ENCODE measurements at regions not wholly inside any gene's neighbourhood (a gene's known extent, or its start where the extent isn't known, plus 50 kb on each side); places are given as distances from the start of the nearest gene placed in this dataset.

DNA sequence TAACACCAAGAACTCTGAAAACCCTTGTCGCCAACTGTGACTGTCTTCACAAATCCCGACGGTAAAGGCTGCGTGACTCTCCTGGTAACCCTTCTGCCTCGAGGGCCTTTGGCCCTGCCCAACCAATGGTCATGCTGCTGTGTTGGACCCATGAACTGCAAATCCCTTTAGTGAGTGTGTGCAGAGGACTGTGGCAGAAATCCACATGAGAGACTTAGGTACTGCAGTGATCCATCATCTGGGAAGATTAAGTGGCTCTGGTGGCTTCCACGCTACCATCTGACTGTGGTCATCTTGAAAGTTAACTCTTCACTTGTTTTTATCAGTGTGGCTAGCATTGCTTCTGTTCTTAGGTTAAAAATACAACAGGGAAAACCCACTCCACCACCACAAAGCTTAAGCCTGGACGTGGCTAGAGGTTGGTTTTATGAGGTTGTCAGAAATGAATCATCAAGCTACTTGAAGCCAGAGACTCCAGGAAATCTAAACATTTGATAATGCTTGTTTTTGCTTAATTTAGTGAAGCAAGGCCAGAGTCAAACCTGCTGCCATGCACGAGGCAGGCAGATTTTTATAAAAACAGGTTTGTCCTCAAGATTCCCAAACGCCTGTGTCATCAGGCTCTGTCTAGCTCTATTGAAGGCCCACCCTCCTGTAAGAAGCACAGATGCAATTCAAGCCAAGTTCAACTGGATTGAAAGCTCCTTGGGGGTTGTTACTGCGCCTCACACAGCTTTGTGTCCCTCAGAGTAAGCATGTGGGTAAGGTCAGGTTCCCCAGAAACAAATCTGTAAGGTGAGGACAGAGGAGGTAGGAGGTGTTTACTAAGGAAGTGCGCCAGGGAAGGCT lies 52.7 kb upstream of the ERCC6L2 start:
- peak; percentile 5 to 42 for DNase-seq (ENCODE audit: extremely low read depth in 1 of 2, low read depth in 1 of 2)

DNA sequence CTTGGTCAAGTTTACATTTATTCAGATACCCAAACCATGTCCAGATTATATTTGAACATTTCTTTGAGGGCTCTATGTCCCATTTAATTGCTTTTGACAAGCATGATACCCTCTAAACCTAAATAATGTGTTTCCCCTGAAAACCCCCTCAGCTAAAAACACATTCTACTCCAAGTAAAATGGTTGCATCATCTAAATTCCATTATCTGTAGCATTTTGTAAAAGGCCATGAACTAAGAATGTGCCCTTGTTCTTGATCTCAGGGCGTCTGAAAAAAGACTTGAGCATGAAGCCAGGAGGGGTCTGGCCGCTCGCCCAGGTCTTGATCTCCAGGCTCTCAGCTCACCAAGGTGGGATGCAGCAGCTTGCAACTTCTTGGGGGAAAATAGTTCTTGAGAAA lies 53.5 kb upstream of the ERCC6L2 start:
- DNase-seq (ENCODE audit: extremely low read depth in 1 of 2, low read depth in 1 of 2): no peak

DNA sequence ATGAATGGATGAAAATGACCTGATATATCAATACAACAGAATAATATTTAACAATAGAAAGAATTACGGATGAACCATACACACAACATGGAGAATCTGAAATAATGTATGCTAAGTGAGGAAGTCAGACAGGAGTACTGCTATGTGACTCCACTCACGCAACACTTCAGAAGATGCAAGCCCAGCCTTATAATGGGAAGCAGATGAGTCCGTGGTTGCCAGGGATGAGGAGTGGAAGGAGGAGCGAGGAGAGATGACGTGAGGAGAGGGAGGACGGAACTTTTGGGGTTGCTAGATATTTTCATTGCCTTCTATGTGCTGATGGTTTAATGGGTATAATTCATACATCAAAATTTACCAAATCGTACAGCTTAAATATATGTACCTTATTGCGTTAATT lies 55.4 kb upstream of the ERCC6L2 start:
- no peak for DNase-seq (ENCODE audit: extremely low read depth in 1 of 2, low read depth in 1 of 2)

DNA sequence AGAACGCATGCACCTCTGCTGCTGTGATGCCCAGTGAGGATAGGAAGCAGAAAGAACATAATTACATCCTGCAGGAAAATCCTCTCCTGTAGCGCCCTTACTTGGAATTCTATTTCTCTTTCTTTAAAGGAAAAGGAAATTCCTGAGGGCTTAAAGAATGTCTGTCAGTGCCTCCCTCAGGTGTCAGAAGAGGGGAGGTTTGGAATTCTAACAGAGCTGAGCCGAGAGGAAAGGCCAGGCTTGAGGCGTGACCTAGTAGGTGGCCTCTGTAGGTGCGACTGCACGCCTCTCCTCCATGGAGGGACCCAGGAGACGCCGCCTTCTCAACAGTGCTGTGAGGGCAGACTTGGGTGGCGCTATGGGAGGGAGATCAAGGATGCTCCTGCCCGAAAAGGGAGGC lies 55.9 kb upstream of the ERCC6L2 start:
- no peak for DNase-seq (ENCODE audit: extremely low read depth in 1 of 2, low read depth in 1 of 2)

DNA sequence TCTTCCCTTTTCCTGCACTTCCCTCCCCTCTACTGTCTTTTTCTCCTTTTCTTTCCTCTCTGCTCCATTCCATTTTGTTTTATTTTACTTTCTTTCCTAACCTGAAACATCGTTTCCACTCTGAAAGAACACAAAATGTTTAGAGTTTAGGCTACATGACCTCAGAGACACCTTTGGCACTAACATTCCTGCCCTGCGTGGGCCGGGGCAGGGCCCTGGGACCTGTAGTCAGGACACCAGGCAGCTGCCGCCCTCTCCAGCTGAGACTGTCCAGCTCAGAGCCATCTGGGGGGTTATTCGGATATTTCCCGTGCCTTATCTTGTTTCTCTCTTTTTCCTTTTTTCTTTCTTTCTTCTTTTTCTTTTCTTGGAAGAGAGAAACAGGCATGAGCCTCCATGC lies 58.3 kb upstream of the ERCC6L2 start:
- DNase-seq (ENCODE audit: extremely low read depth in 1 of 2, low read depth in 1 of 2): no peak

- DNase-seq (ENCODE audit: extremely low read depth in 1 of 2, low read depth in 1 of 2): no peak
Observed at GRCh38 chr9:95816716-95817115, 58.8 kb upstream of the ERCC6L2 start.

DNA sequence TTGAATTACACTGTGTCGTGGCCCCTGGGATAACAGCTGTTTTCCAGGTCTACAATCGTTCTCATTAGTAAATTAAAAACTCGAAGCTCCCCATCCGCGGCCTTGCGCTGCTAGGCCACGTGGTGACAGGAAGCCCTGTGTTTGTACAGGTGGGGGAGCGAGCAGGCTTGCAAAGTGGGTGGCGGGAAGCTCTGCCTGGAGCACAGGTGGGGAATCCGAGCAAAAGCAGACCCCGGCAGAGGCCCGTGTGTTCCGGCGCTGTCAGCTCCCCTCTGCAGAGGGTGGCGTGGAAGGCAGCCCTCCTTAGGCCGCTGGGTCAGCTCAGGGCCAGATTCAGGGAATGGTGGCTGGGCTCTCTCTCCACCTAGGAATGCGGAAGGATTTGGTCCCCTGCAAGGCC lies 59.5 kb upstream of the ERCC6L2 start:
- DNase-seq (ENCODE audit: extremely low read depth in 1 of 2, low read depth in 1 of 2): no peak

DNA sequence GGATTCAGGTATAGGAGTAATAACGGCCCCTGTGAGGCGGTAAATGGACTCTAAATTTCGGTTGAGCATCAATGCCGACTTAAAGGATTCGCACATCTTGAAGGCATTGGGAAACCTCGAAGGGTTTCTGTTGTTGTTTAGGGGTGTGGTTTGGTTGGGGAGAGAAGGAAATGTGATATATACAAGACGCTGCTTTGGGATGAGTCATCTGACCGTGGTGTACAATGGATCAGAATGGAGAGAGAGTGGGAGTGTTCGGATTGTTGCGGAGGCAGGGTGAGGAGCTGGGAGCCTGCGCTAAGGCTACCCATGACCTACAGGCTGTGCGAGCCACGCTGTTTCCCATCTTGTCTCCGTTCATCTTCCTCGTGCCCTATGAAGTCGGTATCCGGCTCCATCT lies 60.4 kb upstream of the ERCC6L2 start:
- DNase-seq (ENCODE audit: extremely low read depth in 1 of 2, low read depth in 1 of 2): no peak

GRCh38 chr9:95813923-95814322 lies 61.6 kb upstream of the ERCC6L2 start:
- DNase-seq (ENCODE audit: extremely low read depth in 1 of 2, low read depth in 1 of 2): no peak

- DNase-seq (ENCODE audit: extremely low read depth in 1 of 2, low read depth in 1 of 2): no peak
Observed at GRCh38 chr9:95810814-95811213, 64.7 kb upstream of the ERCC6L2 start.

DNA sequence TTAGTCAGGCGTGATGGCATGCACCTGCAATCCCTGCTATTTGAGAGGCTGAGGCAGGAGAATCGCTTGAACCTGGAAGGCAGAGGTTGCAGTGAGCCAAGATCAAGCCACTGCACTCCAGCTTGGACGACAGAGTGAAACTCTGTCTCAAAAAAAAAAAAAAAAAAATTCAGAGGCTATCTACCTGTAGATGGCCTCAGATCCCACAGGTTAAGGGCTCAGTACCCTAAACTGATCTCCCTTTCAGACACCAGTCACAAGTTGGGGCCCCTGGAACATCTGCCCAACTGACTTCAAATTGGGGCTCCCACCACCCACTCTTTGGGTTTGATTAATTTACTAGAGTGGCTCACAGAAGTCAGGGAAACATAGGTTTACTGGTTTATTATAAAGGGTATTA lies 65.4 kb upstream of the ERCC6L2 start:
- no peak for DNase-seq (ENCODE audit: extremely low read depth in 1 of 2, low read depth in 1 of 2)

DNA sequence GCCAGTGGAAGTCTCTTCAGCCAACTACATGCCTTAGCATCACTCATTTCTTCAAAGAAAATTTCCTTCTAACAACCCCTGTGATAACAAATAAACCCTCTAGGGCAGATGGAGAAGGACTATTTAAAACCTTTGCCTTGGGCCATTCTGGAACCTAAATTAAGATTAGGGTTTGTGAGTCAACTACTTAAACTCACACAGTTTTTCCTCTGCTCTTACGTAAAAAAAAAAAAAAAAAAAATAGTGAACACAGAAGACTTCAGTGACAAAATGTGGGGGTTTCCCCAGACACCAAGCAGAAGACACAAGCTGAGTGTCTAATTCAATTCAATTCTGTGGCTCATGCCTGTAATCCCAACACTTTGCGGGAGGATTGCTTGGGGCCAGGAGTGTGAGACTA lies 65.8 kb upstream of the ERCC6L2 start:
- DNase-seq (ENCODE audit: extremely low read depth in 1 of 2, low read depth in 1 of 2): no peak

DNA sequence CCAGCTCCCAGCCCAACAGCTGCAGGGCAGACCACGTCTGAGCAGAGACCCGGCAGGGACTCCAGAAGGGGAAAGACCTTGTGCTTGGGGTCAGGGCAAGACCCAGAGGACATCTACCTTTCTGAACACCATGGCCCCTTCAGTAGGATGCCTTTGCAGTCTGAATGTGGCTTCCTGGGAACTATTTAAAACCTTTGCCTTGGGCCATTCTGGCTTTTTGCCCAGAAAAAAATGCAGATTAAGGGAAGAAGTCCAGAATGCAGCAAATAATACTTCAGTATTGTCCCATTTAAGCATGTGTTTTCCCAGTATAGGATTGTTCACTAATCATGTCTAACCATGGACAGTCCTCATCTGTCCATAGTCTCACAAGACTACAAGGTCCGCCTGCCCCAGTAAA lies 67.5 kb upstream of the ERCC6L2 start:
- DNase-seq (ENCODE audit: extremely low read depth in 1 of 2, low read depth in 1 of 2): no peak

GRCh38 chr9:95807326-95807947 lies 68.1 kb upstream of the ERCC6L2 start:
- no peak for DNase-seq (ENCODE audit: extremely low read depth in 1 of 2, low read depth in 1 of 2)

DNA sequence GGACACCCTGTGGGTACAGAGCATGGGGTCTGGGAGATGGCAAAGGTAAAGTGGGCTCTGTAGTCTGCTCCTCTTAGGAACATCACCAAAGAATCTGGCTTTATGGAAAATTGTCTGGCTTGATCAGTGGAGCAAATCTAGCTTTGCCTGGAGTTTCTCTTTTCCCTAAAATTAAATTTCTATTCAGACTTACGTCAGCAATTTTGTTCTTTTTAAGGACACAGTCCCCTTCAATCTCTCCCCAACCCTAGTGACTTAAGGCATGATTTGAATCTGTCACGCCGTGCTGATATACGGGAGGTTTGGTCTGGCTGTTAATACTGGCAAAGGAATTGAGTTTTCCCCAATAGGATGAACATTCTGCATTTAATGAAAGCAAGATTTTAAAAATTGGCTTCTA lies 72.3 kb upstream of the ERCC6L2 start:
- DNase-seq (ENCODE audit: extremely low read depth in 1 of 2, low read depth in 1 of 2): no peak

GRCh38 chr9:95801797-95802196 lies 73.7 kb upstream of the ERCC6L2 start:
- DNase-seq (ENCODE audit: extremely low read depth in 1 of 2, low read depth in 1 of 2): no peak

DNA sequence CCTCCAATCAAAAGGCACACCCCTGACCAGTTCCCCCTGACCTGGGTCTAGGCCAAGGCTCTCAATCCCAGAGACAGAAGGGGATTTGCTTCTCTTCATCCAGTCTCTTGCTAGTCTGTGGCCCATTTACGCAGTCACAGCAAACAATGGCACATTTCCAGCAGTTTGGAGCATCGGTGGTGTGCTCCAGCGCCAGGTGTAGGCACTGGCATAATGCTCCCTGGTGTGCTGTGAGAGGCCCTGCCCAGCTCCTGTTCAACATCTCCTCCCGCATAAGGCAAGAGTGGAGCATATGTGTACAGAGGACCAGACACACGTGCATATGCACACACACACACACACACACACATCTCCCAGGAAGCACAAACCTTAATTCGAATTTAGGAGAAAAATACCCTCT lies 79.5 kb upstream of the ERCC6L2 start:
- no peak for DNase-seq (ENCODE audit: extremely low read depth in 1 of 2, low read depth in 1 of 2)

GRCh38 chr9:95793924-95794828 lies 81.3 kb upstream of the ERCC6L2 start:
- no peak for DNase-seq (ENCODE audit: extremely low read depth in 1 of 2, low read depth in 1 of 2)

DNA sequence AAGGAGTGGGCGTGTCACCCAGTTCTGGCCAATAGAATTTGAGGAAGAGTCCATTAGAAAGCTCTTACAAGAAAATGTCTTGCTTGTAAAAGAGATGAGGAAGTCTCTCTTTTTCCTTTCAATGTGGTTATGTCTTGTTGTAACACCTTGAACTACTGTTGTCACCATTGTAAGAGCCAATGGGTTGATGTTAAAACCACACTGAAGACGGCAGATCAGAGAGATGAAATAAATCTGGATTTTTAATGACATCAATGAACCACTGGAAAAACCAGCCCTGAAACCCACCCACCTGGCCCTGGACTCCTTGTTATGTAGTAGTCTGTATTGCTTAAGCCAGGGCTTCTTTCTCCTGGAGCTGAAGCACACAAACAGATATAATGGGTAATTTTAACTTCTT lies 83.8 kb upstream of the ERCC6L2 start:
- DNase-seq (ENCODE audit: extremely low read depth in 1 of 2, low read depth in 1 of 2): no peak

- DNase-seq (ENCODE audit: extremely low read depth in 1 of 2, low read depth in 1 of 2): no peak
Observed at GRCh38 chr9:95791286-95791685, 84.2 kb upstream of the ERCC6L2 start.

GRCh38 chr9:95788521-95788991 lies 86.9 kb upstream of the ERCC6L2 start:
- no peak for DNase-seq (ENCODE audit: extremely low read depth in 1 of 2, low read depth in 1 of 2)

Measured in stimulated activated CD8-positive, alpha-beta memory T cell treated with anti-CD3 and anti-CD28 coated beads, Interleukin-7, amount 100 ng/mL, for 48 hours (primary cell).